ENCODE measurements at regions not wholly inside any gene's neighbourhood (a gene's known extent, or its start where the extent isn't known, plus 50 kb on each side); places are given as distances from the start of the nearest gene placed in this dataset.

DNA sequence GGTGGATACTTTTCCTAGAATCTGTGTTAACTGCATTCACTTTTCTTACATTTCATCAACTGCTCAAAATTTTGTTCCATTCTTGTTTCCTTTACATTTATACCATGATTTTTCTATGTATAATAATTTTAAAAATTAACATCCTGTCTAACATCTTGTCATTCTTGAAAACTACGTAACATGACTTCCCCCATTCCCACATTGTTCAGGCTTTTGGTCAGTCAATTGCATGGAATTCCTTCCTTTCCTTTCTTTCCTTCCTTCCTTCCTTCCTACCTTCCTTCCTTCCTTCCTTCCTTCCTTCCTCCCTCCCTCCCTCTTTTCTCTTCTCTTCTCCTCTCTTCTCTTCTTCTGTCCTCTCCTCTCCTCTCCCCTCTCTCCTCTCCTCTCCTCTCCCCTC is 220.7 kb upstream of the TP63 start:
- TF ChIP-seq POLR2A (IDR thresholded peaks at IDR 0.05; ENCODE audit: low read depth, low read length) (no peak), POLR2AphosphoS5 (IDR thresholded peaks at IDR 0.05; ENCODE audit: low read depth, low read length) (no peak)

Measured in GM12892 (cell line).